GM23248 (cell line): ENCODE measurements at regions not wholly inside any gene's neighbourhood (a gene's known extent, or its start where the extent isn't known, plus 50 kb on each side); places are given as distances from the start of the nearest gene placed in this dataset.

Source experiments
- DNase-seq: peaks from one replicate; pipeline ENCODE4 v3.0.0-alpha.2; 2015
- H2AFZ ChIP-seq: fragments of 200-600 bp; sonication (generic); 2 replicates; pipeline ENCODE4 v1.6.1; 2016; ENCODE audit warnings: antibody characterized with exemption
- H3F3A ChIP-seq: fragments of 200-600 bp; sonication (generic); 2 replicates; pipeline ENCODE4 v1.6.1; 2016; ENCODE audit warnings: mild to moderate bottlenecking, antibody characterized with exemption, mixed run types; ENCODE audit not compliant: insufficient read depth
- H3K27ac ChIP-seq: fragments of 200-600 bp; sonication (generic); 2 replicates; pipeline ENCODE4 v1.5.1; 2016; ENCODE audit warnings: mild to moderate bottlenecking
- H3K27me3 ChIP-seq: fragments of 200-600 bp; sonication (generic); replicated peaks from 2 replicates; pipeline ENCODE4 v1.6.1; 2016; ENCODE audit warnings: mild to moderate bottlenecking; ENCODE audit not compliant: insufficient read depth
- H3K36me3 ChIP-seq: fragments of 200-600 bp; sonication (generic); 2 replicates; pipeline ENCODE4 v1.6.1; 2016; ENCODE audit warnings: low read depth, mild to moderate bottlenecking
- H3K4me1 ChIP-seq: fragments of 200-600 bp; sonication (generic); 2 replicates; pipeline ENCODE4 v1.6.1; 2016; ENCODE audit warnings: mild to moderate bottlenecking; ENCODE audit not compliant: insufficient read depth
- H3K4me2 ChIP-seq: fragments of 200-600 bp; sonication (generic); one replicate; pipeline ENCODE4 v1.6.1; 2016; ENCODE audit warnings: mild to moderate bottlenecking; ENCODE audit not compliant: unreplicated experiment
- H3K4me3 ChIP-seq: fragments of 200-600 bp; sonication (generic); 2 replicates; pipeline ENCODE4 v1.5.1; 2016; ENCODE audit warnings: mild to moderate bottlenecking
- H3K79me2 ChIP-seq: fragments of 200-600 bp; sonication (generic); 2 replicates; pipeline ENCODE4 v1.6.1; 2016; ENCODE audit warnings: mild to moderate bottlenecking; ENCODE audit not compliant: insufficient read depth
- H3K9ac ChIP-seq: fragments of 200-600 bp; sonication (generic); 2 replicates; pipeline ENCODE4 v1.6.1; 2016; ENCODE audit warnings: mild to moderate bottlenecking
- H3K9me2 ChIP-seq: fragments of 200-600 bp; sonication (generic); 2 replicates; pipeline ENCODE4 v1.6.1; 2016; ENCODE audit warnings: mixed run types, mild to moderate bottlenecking, moderate library complexity; ENCODE audit not compliant: insufficient read depth
- H3K9me3 ChIP-seq: fragments of 200-600 bp; sonication (generic); one replicate; pipeline ENCODE4 v1.6.1; 2017; ENCODE audit warnings: low read depth
- H4K20me1 ChIP-seq: fragments of 200-600 bp; sonication (generic); 2 replicates; pipeline ENCODE4 v1.6.0; 2016; ENCODE audit not compliant: insufficient read depth
- EZH2 ChIP-seq: fragments of 200-600 bp; sonication (generic); IDR thresholded peaks from 2 replicates; pipeline ENCODE4 v1.6.1; 2018; ENCODE audit warnings: antibody characterized with exemption, mild to moderate bottlenecking; ENCODE audit not compliant: insufficient read depth, poor library complexity, severe bottlenecking
- EZH2phosphoT487 ChIP-seq: fragments of 200-600 bp; sonication (generic); IDR thresholded peaks from 2 replicates; pipeline ENCODE4 v1.6.1; 2018; ENCODE audit warnings: antibody characterized with exemption, moderate library complexity, mild to moderate bottlenecking, low read depth; ENCODE audit not compliant: insufficient read depth
- WGBS, 2 experiments: methylation state at CpG; one replicate each; pipeline ENCODE4 v1.1.6; 2015 to 2017; ENCODE audit warnings: low lambda C conversion rate in 2 of 2, low coverage in 1 of 2; ENCODE audit errors: missing lambda C conversion rate in 2 of 2; 5-methylcytosine and 5-hydroxymethylcytosine counted together
- in situ Hi-C: fragments of 300-500 bp; cut with MboI; formaldehyde crosslinking; loops from 2 replicates; pipeline ENCODE4 v1.15.0; 2020

DNA sequence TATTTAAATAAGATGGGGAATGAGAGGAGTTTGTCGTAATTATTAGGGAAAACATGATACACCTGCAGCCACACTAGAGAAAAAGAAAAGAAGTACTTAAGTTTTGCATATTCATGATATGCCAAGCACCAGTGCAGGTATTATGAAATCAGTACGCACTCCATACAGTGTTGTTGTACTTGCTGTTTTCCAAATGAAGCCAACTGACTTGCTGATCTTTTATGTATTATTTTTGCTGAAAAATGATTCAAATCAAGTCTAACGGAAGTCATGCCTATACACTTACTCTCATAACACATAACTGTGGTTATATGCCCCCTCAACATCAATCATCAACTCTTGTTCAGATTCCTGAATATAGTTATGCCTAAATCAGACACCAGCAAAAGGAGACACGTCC lies 584.9 kb upstream of the EYS start:
- no peaks in the 10 kb centered on the region for H3K79me2 ChIP-seq
- no peaks in the 10 kb centered on the region for H3K9me3 ChIP-seq
- H3K9ac ChIP-seq, result no peak overlapping the region
- no peak overlapping the region for H3K4me3 ChIP-seq
- 25 to 31% methylated on average over 4 of the region's 4 CpGs for WGBS, 2 experiments
- H4K20me1 ChIP-seq, result no peaks in the 10 kb centered on the region
- DNase-seq, result no peak
- no peak overlapping the region for H3K4me2 ChIP-seq
- no peak overlapping the region for H3K27ac ChIP-seq
- H2AFZ ChIP-seq, result no peak overlapping the region
- no peaks in the 10 kb centered on the region for H3K9me2 ChIP-seq
- no peaks in the 10 kb centered on the region for H3F3A ChIP-seq
- TF ChIP-seq EZH2 (no peak), EZH2phosphoT487 (no peak)
- in situ Hi-C loops, result no loop called here
- no peaks in the 10 kb centered on the region for H3K27me3 ChIP-seq
- no peaks in the 10 kb centered on the region for H3K36me3 ChIP-seq
- H3K4me1 ChIP-seq, result no peaks in the 10 kb centered on the region

DNA sequence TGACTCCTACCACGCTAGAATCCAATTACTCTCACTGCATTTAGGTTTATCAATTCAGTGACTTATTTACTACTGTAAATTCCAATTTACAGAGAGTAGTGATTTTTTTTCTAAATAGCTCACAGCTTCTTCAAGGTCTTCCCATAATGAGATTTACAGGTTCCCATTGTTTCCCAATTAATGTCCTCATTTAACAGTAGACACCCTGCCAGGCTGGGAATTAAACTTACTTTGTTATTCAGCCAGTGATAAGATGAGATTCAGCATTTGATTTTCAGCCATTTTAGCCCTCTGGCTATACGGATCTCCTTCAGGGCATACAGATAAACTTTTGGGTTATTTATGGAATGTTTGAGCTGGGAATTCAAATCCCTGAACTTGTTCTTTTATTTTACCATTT lies 582.9 kb upstream of the EYS start:
- TF ChIP-seq EZH2phosphoT487 (no peak), EZH2 (no peak)
- Histone ChIP-seq H3K79me2 (no peaks in the 10 kb centered on the region), H3F3A (no peaks in the 10 kb centered on the region), H3K27me3 (no peaks in the 10 kb centered on the region), H3K4me3 (no peak overlapping the region), H3K9me2 (no peaks in the 10 kb centered on the region), H3K9me3 (no peaks in the 10 kb centered on the region), H3K4me2 (no peak overlapping the region), H3K36me3 (no peaks in the 10 kb centered on the region), H2AFZ (no peak overlapping the region), H4K20me1 (no peaks in the 10 kb centered on the region), H3K9ac (no peak overlapping the region), H3K4me1 (no peaks in the 10 kb centered on the region), H3K27ac (no peak overlapping the region)
- DNase-seq, result no peak
- 39 to 51% methylated on average over 2 of the region's 2 CpGs for WGBS, 2 experiments
- in situ Hi-C loops, result no loop called here

- in situ Hi-C loops, result no loop called here
- no peaks in the 10 kb centered on the region for H3K9me3 ChIP-seq
- no peak overlapping the region for H3K4me2 ChIP-seq
- no peaks in the 10 kb centered on the region for H3K36me3 ChIP-seq
- no peaks in the 10 kb centered on the region for H3K9me2 ChIP-seq
- H3K79me2 ChIP-seq, result no peaks in the 10 kb centered on the region
- no peak overlapping the region for H3K27ac ChIP-seq
- no peaks in the 10 kb centered on the region for H3F3A ChIP-seq
- TF ChIP-seq EZH2 (no peak), EZH2phosphoT487 (no peak)
- no peak overlapping the region for H2AFZ ChIP-seq
- H3K4me1 ChIP-seq, result no peaks in the 10 kb centered on the region
- no peak overlapping the region for H3K4me3 ChIP-seq
- H3K9ac ChIP-seq, result no peak overlapping the region
- no peaks in the 10 kb centered on the region for H3K27me3 ChIP-seq
- no peak for DNase-seq
- no peaks in the 10 kb centered on the region for H4K20me1 ChIP-seq
Observed at GRCh38 chr6:66278115-66278514, 571.1 kb upstream of the EYS start.

GRCh38 chr6:66277400-66277799 lies 570.4 kb upstream of the EYS start:
- Histone ChIP-seq H4K20me1 (no peaks in the 10 kb centered on the region), H3K4me2 (no peak overlapping the region), H3K27me3 (no peaks in the 10 kb centered on the region), H3K36me3 (no peaks in the 10 kb centered on the region), H2AFZ (no peak overlapping the region), H3F3A (no peaks in the 10 kb centered on the region), H3K79me2 (no peaks in the 10 kb centered on the region), H3K9me3 (no peaks in the 10 kb centered on the region), H3K9ac (no peak overlapping the region), H3K9me2 (no peaks in the 10 kb centered on the region), H3K4me3 (no peak overlapping the region), H3K4me1 (no peaks in the 10 kb centered on the region), H3K27ac (no peak overlapping the region)
- WGBS, 2 experiments, result 14 to 19% methylated on average over 1 of the region's 1 CpG
- DNase-seq, result no peak
- TF ChIP-seq EZH2phosphoT487 (no peak), EZH2 (no peak)
- in situ Hi-C loops, result no loop called here

DNA sequence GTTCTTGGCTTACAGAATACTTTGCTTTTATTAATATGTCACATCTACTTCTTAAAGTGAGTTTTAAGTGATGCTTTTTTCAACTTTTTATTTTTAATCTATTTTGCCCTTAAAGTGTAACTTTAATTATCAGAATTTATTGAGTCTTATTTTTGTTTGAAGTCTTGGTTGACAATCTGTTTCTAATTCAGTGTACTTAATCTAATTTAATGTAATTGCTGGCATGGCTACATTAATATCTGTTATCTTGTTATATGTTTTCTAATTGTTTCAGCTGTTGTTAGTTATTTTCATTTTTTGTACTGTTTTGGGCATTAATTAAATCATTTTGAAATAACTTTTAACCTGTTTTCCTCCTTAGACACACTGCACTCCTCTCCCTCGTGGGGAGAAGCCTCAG lies 558.7 kb upstream of the EYS start:
- Histone ChIP-seq H3K9ac (no peak overlapping the region), H3K27ac (no peak overlapping the region), H3K4me2 (no peak overlapping the region), H3K27me3 (no peaks in the 10 kb centered on the region), H3K79me2 (no peaks in the 10 kb centered on the region), H3K36me3 (no peaks in the 10 kb centered on the region), H3K9me3 (no peaks in the 10 kb centered on the region), H3K4me1 (no peaks in the 10 kb centered on the region), H3F3A (no peaks in the 10 kb centered on the region), H4K20me1 (no peaks in the 10 kb centered on the region), H2AFZ (no peak overlapping the region), H3K4me3 (no peak overlapping the region), H3K9me2 (no peaks in the 10 kb centered on the region)
- TF ChIP-seq EZH2phosphoT487 (no peak), EZH2 (no peak)
- DNase-seq, result no peak
- in situ Hi-C loops, result no loop called here
- WGBS, 2 experiments, result 0 to 5% methylated on average over 1 of the region's 1 CpG
